ENCODE measurements at regions not wholly inside any gene's neighbourhood (a gene's known extent, or its start where the extent isn't known, plus 50 kb on each side); places are given as distances from the start of the nearest gene placed in this dataset.
A peak's percentile ranks its signal among the peaks of the same experiment; 100 is the strongest.

DNA sequence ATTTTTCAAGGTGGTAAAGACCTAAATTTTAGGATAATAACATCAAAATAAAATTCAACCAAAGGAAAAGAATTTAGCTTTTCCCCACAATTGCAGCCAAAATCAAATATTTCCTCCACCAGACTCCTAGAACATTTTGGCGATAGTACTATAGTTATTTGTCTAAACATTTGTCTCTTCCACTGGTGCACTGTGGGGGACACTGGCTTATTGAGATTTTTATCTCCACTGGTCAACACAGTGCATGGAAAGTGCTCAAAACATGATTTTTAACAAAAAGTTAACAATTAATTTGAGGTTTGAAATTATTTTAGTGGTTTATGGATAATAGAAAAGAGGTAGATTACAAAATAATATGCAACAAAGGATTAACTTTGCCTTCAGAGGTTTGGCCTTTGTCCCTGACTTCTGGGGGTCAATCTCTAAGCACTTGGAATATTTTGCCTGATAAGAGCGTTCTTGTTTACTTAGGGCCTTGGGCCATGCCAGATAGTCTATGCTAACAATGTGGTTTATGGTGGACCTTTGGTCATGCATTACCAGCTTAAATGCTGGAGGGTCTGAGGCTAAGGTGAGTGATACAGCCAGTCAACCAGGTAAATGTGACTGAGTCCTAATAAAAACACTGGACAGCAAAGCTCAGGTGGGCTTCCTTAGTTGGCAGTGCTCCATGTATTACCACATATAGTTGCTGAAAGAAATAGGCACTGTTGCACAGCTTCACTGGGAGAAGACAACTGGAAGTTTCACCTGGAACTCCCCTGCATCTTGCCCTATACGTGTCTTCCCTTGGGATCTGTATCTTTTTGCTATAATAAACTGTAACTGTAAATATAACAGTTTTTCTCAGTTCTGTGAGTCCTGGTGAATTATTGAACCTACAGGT is 67.2 kb upstream of the SATB2 start (continued):
- TF ChIP-seq, protein P1, sequence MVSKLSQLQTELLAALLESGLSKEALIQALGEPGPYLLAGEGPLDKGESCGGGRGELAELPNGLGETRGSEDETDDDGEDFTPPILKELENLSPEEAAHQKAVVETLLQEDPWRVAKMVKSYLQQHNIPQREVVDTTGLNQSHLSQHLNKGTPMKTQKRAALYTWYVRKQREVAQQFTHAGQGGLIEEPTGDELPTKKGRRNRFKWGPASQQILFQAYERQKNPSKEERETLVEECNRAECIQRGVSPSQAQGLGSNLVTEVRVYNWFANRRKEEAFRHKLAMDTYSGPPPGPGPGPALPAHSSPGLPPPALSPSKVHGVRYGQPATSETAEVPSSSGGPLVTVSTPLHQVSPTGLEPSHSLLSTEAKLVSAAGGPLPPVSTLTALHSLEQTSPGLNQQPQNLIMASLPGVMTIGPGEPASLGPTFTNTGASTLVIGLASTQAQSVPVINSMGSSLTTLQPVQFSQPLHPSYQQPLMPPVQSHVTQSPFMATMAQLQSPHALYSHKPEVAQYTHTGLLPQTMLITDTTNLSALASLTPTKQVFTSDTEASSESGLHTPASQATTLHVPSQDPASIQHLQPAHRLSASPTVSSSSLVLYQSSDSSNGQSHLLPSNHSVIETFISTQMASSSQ (IDR thresholded peaks at IDR 0.05; ENCODE audit: low read depth): peak; percentile 18; the same call in 1 of the 2 replicates
- TF ChIP-seq, protein P1 (CRISPR knock-in tag; IDR thresholded peaks at IDR 0.05; ENCODE audit: borderline replicate concordance): peak; percentile 70; the same call in 1 of the 2 replicates
- no peak for TF ChIP-seq FOXM1 (CRISPR knock-in tag; IDR thresholded peaks at IDR 0.05)
- TF ChIP-seq, protein P2, sequence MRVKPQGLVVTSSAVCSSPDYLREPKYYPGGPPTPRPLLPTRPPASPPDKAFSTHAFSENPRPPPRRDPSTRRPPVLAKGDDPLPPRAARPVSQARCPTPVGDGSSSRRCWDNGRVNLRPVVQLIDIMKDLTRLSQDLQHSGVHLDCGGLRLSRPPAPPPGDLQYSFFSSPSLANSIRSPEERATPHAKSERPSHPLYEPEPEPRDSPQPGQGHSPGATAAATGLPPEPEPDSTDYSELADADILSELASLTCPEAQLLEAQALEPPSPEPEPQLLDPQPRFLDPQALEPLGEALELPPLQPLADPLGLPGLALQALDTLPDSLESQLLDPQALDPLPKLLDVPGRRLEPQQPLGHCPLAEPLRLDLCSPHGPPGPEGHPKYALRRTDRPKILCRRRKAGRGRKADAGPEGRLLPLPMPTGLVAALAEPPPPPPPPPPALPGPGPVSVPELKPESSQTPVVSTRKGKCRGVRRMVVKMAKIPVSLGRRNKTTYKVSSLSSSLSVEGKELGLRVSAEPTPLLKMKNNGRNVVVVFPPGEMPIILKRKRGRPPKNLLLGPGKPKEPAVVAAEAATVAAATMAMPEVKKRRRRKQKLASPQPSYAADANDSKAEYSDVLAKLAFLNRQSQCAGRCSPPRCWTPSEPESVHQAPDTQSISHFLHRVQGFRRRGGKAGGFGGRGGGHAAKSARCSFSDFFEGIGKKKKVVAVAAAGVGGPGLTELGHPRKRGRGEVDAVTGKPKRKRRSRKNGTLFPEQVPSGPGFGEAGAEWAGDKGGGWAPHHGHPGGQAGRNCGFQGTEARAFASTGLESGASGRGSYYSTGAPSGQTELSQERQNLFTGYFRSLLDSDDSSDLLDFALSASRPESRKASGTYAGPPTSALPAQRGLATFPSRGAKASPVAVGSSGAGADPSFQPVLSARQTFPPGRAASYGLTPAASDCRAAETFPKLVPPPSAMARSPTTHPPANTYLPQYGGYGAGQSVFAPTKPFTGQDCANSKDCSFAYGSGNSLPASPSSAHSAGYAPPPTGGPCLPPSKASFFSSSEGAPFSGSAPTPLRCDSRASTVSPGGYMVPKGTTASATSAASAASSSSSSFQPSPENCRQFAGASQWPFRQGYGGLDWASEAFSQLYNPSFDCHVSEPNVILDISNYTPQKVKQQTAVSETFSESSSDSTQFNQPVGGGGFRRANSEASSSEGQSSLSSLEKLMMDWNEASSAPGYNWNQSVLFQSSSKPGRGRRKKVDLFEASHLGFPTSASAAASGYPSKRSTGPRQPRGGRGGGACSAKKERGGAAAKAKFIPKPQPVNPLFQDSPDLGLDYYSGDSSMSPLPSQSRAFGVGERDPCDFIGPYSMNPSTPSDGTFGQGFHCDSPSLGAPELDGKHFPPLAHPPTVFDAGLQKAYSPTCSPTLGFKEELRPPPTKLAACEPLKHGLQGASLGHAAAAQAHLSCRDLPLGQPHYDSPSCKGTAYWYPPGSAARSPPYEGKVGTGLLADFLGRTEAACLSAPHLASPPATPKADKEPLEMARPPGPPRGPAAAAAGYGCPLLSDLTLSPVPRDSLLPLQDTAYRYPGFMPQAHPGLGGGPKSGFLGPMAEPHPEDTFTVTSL (CRISPR knock-in tag; IDR thresholded peaks at IDR 0.05; ENCODE audit: borderline replicate concordance): peak; percentile 73
- no peak for TF ChIP-seq SOX13 (IDR thresholded peaks at IDR 0.05)
- TF ChIP-seq SOX13 (CRISPR knock-in tag; conservative IDR thresholded peaks at IDR 0.05 in 1 of 2, IDR thresholded peaks at IDR 0.05 in 1 of 2): peak in 1 of 2 experiments; percentile 93; a peak in 2 of 4 replicates
- TF ChIP-seq, protein P3, sequence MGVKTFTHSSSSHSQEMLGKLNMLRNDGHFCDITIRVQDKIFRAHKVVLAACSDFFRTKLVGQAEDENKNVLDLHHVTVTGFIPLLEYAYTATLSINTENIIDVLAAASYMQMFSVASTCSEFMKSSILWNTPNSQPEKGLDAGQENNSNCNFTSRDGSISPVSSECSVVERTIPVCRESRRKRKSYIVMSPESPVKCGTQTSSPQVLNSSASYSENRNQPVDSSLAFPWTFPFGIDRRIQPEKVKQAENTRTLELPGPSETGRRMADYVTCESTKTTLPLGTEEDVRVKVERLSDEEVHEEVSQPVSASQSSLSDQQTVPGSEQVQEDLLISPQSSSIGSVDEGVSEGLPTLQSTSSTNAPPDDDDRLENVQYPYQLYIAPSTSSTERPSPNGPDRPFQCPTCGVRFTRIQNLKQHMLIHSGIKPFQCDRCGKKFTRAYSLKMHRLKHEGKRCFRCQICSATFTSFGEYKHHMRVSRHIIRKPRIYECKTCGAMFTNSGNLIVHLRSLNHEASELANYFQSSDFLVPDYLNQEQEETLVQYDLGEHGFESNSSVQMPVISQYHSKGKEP (CRISPR knock-in tag; IDR thresholded peaks at IDR 0.05): no peak
- TF ChIP-seq, protein P4, sequence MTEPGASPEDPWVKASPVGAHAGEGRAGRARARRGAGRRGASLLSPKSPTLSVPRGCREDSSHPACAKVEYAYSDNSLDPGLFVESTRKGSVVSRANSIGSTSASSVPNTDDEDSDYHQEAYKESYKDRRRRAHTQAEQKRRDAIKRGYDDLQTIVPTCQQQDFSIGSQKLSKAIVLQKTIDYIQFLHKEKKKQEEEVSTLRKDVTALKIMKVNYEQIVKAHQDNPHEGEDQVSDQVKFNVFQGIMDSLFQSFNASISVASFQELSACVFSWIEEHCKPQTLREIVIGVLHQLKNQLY (CRISPR knock-in tag; IDR thresholded peaks at IDR 0.05): no peak
- TF ChIP-seq ISL2 (CRISPR knock-in tag; IDR thresholded peaks at IDR 0.05): peak; percentile 91
- TF ChIP-seq, protein P5, sequence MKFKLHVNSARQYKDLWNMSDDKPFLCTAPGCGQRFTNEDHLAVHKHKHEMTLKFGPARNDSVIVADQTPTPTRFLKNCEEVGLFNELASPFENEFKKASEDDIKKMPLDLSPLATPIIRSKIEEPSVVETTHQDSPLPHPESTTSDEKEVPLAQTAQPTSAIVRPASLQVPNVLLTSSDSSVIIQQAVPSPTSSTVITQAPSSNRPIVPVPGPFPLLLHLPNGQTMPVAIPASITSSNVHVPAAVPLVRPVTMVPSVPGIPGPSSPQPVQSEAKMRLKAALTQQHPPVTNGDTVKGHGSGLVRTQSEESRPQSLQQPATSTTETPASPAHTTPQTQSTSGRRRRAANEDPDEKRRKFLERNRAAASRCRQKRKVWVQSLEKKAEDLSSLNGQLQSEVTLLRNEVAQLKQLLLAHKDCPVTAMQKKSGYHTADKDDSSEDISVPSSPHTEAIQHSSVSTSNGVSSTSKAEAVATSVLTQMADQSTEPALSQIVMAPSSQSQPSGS (CRISPR knock-in tag; IDR thresholded peaks at IDR 0.05): peak; percentile 69; the same call in 1 of the 2 replicates
- TF ChIP-seq ZNF367 (CRISPR knock-in tag; IDR thresholded peaks at IDR 0.05; ENCODE audit: borderline replicate concordance): no peak
- peak; percentile 94 for TF ChIP-seq NR2F2 (IDR thresholded peaks at IDR 0.05; ENCODE audit: borderline replicate concordance, low read depth)
